Activated naive CD8-positive, alpha-beta T cell treated with anti-CD3 and anti-CD28 coated beads, Interleukin-2, amount 10 ng/mL, durations not matched to agents 7 days and 5 days (primary cell): ENCODE measurements at regions not wholly inside any gene's neighbourhood (a gene's known extent, or its start where the extent isn't known, plus 50 kb on each side); places are given as distances from the start of the nearest gene placed in this dataset.

Source experiments
- ATAC-seq: fragments of 150-1000 bp; cut with Tn5 transposase; one replicate; pipeline ENCODE4 v1.10.0; 2021; ENCODE audit warnings: low read depth, moderate library complexity
- POLR2A ChIA-PET: fragments of 350-600 bp; sonication (Branson Sonifier 250); formaldehyde crosslinking; loops from one replicate; lab custom pipeline; 2021; ENCODE audit warnings: antibody characterized with exemption; lab: Charles Lee
- DNase-seq: peaks from one replicate; pipeline ENCODE4 v3.0.0; 2021
- H3K27ac Mint-ChIP-seq: one replicate; pipeline ENCODE4 v1.8.0; 2022; ENCODE audit warnings: mild to moderate bottlenecking, mixed read lengths
- H3K27me3 Mint-ChIP-seq: one replicate; pipeline ENCODE4 v1.8.0; 2022; ENCODE audit warnings: mild to moderate bottlenecking, moderate library complexity, mixed read lengths
- H3K36me3 Mint-ChIP-seq: one replicate; pipeline ENCODE4 v1.8.0; 2021; ENCODE audit warnings: mild to moderate bottlenecking, mixed read lengths
- H3K4me1 Mint-ChIP-seq: one replicate; pipeline ENCODE4 v1.8.0; 2021; ENCODE audit warnings: mixed read lengths
- H3K4me3 Mint-ChIP-seq: one replicate; pipeline ENCODE4 v1.8.0; 2022; ENCODE audit warnings: mild to moderate bottlenecking, moderate library complexity, mixed read lengths
- H3K9me3 Mint-ChIP-seq: one replicate; pipeline ENCODE4 v1.8.0; 2021; ENCODE audit warnings: mixed read lengths

DNA sequence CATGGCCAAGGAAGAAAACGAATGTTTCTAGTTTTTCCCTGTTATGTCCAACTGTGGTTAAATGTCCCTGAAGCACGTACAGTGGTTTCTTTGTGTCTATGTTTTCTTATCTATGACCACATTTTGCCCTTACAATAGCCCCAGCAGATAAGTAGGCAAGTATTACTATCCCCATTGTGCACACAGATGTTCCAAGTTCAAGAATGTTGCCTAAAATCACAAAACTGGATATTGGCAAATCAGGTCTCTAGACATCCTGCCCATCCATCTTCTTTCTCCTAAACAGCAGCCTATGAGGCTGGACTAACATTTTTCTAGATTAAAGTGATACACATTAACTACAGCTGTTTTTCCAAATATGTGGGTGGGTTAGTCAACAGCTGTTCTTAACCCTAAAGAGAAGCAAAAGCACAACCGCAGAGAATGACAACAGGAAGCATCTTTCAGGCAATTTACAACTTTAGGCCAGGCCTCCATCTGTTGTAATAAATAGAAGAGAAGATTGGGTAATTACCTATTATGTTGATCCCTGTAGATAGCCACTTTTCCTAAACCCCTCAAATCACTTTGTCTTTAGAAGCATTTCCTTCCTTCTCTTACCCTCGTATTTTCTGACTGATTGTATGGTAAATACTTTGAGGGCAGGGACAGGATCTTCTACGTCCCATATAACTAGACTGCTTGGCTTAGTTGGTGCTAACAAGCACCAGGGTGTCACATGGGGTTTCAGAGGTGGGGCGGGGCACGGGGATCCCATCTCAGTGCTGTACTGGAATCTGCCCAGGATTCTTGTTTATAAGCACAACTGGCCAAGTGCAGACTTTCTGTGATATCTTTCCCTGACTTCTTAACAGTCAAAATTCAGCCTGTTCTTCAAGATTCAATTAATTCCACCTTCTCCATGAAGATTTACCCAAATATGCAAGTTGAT is 132.1 kb upstream of the SETBP1 start:
- Mint-ChIP-seq H3K27ac (no peak overlapping the region), H3K4me1 (peaks cover 8% of the 10 kb centered on the region), H3K36me3 (no peaks in the 10 kb centered on the region), H3K27me3 (no peaks in the 10 kb centered on the region), H3K9me3 (peaks cover 2% of the 10 kb centered on the region), H3K4me3 (no peak overlapping the region)
- no peak for ATAC-seq
- POLR2A ChIA-PET: no interaction called here
- DNase-seq: no peak

DNA sequence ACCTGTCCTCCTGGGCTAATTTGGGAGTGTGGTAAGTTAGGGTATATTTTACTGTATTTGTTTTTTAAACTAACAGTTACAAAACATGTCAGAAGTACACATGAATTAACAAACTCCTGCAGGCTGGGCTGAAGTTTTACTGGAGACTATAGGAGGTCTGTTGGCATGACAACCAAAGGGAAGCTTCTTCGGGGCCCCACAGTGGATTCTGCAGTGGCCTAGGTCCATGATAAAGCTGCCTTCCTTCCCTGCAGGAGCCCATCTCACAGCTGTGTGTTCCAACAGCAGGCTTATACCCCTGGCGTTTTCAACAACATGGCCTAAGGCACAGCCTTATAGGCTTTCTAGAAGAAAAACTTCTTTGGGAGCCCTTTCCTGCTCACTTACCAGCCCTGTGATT is 128.0 kb upstream of the SETBP1 start:
- DNase-seq: no peak
- Mint-ChIP-seq H3K9me3 (no peaks in the 10 kb centered on the region), H3K4me3 (no peak overlapping the region), H3K27me3 (peaks cover 2% of the 10 kb centered on the region), H3K36me3 (no peaks in the 10 kb centered on the region), H3K4me1 (peaks cover 8% of the 10 kb centered on the region), H3K27ac (no peak overlapping the region)
- no peak for ATAC-seq
- POLR2A ChIA-PET: no interaction called here

DNA sequence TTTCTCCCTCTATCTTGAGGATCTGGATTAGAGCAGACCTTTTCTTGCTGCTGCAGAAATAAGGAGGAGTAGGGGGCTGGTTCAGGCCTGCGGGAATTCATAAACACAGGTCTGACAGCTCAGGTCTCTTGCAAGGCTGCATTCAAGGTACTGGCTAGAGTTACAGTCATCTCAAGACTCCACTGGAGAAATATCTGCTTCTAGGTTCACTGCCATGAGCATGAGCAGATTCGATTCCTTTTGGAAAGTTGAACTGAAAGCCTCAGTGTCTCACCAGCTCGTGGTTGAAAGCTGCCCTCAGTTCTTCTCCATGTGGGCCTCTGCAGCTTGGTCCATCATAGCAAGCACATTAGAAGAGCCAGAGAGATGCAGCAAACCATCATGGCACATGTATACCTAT is 124.4 kb upstream of the SETBP1 start:
- POLR2A ChIA-PET: no interaction called here
- no peak for ATAC-seq
- no peak overlapping the region for H3K4me3 Mint-ChIP-seq
- no peak for DNase-seq
- H3K36me3 Mint-ChIP-seq: no peaks in the 10 kb centered on the region
- H3K4me1 Mint-ChIP-seq: no peaks in the 10 kb centered on the region
- H3K27me3 Mint-ChIP-seq: peaks cover 10% of the 10 kb centered on the region
- H3K9me3 Mint-ChIP-seq: no peaks in the 10 kb centered on the region
- no peak overlapping the region for H3K27ac Mint-ChIP-seq

DNA sequence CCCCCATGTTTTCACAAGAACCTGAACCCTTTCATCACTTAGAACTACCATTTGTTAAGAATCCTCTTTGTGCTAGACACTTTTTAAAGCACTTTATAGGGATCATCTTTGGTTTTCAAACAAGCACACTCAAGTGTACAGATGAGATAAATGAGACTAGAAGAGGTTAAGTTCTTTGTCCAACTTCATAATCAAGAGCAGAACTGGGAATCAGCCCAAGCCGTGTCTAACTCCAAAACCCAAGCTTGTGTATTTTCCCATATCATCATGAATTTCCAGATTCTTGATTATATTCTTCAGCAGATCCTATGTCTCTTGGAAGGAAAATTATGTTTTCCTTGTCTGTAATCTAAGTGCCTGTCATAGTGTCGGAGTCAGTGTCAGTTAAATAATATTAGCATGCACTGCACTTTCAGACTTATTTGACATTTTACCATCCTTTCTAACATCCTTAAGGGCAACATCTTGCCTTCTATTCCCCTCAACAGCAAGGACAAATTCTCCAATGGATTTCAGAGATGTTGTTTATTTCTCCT is 123.0 kb upstream of the SETBP1 start:
- H3K4me1 Mint-ChIP-seq: no peaks in the 10 kb centered on the region
- ATAC-seq (no peak), DNase-seq (no peak)
- peaks cover 10% of the 10 kb centered on the region for H3K27me3 Mint-ChIP-seq
- H3K27ac Mint-ChIP-seq: no peak overlapping the region
- POLR2A ChIA-PET: no interaction called here
- H3K4me3 Mint-ChIP-seq: no peak overlapping the region
- no peaks in the 10 kb centered on the region for H3K9me3 Mint-ChIP-seq
- no peaks in the 10 kb centered on the region for H3K36me3 Mint-ChIP-seq

DNA sequence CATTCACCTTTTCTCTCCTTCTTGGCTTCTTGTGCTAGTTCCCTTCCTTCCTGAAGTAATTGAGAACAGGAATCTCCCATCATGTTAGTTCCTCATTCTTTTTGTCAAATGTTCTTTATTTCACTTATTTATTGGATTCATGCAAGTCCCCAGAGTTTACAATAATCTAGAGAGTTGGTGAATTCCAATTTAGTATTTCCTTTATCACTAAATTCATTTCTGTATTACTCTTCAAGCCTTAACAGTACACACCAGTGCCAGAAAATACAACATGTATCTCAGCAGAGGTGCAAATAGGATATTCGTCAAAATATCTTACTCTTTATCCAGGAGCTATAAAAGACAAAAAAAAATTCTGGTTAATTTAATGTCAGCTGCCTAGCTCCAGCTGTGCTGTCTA is 121.9 kb upstream of the SETBP1 start:
- no peak for ATAC-seq
- H3K27me3 Mint-ChIP-seq: peaks cover 15% of the 10 kb centered on the region
- POLR2A ChIA-PET: no interaction called here
- H3K4me1 Mint-ChIP-seq: no peaks in the 10 kb centered on the region
- no peaks in the 10 kb centered on the region for H3K36me3 Mint-ChIP-seq
- H3K9me3 Mint-ChIP-seq: no peaks in the 10 kb centered on the region
- no peak overlapping the region for H3K27ac Mint-ChIP-seq
- DNase-seq: no peak
- no peak overlapping the region for H3K4me3 Mint-ChIP-seq

DNA sequence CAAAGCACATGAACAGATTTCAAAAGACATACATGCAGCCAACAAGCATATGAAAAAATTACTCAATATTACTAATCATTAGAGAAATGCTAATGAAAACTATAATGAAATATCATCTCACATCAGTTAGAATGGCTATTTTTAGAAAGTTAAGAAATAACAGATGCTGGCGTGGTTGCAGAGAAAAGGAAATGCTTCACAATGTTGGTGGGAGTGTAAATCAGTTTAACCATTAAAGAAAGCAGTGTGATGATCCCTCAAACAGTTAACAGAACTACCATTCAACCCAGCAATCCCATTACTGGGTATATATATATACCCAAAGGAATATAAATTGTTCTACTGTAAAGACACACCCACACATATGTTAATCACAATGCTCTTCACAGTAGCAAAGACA is 117.7 kb upstream of the SETBP1 start:
- Mint-ChIP-seq H3K9me3 (peaks cover 2% of the 10 kb centered on the region), H3K27me3 (peaks cover 13% of the 10 kb centered on the region), H3K27ac (no peak overlapping the region), H3K4me1 (no peaks in the 10 kb centered on the region), H3K36me3 (no peaks in the 10 kb centered on the region), H3K4me3 (no peak overlapping the region)
- ATAC-seq (no peak), DNase-seq (no peak)
- POLR2A ChIA-PET: no interaction called here

DNA sequence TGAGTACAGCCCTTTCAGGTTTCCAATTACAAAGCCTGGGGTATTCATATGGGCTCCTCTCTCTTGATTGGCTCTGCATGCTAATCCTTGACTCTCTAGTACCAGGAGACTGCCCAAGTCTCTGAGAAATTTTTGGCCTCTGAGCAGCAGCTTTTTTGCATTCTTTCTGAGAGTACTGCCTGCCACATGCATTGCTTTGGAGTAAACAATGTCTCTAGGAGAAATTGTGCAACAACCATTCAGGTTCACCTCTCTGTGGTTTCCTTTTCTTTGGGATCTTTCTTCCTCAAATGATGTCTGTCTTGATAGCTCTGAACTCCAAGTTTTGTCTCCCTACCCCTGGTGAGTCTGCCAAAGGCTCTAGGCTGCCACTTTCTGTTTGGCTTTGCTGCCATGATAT is 115.8 kb upstream of the SETBP1 start:
- Mint-ChIP-seq H3K27me3 (peaks cover 6% of the 10 kb centered on the region), H3K4me3 (no peak overlapping the region), H3K4me1 (no peaks in the 10 kb centered on the region), H3K9me3 (peaks cover 2% of the 10 kb centered on the region), H3K27ac (no peak overlapping the region), H3K36me3 (no peaks in the 10 kb centered on the region)
- ATAC-seq (no peak), DNase-seq (no peak)
- POLR2A ChIA-PET: no interaction called here

DNA sequence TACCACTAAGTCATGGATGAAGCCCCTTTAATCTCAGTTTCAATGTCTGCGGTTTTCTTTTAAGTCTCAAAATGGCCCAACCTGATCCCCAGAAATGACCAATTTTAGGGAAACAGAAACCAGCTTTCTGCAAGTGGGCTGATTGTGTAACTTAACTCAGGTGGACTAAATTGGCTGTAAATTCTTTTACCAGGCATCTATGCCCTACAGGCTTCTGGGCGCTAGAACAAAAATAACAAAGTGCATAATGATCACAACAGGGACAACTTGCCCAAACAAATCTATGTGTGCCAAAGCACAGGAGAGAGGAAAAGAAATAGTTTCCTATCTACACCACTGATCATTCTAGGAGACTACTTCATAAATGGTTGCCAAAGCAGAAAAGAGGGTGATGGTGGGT is 112.3 kb upstream of the SETBP1 start:
- no peaks in the 10 kb centered on the region for H3K4me1 Mint-ChIP-seq
- no peak for ATAC-seq
- POLR2A ChIA-PET: no interaction called here
- no peak overlapping the region for H3K4me3 Mint-ChIP-seq
- no peak overlapping the region for H3K27ac Mint-ChIP-seq
- DNase-seq: no peak
- H3K9me3 Mint-ChIP-seq: peaks cover 2% of the 10 kb centered on the region
- H3K27me3 Mint-ChIP-seq: peaks cover 5% of the 10 kb centered on the region
- no peaks in the 10 kb centered on the region for H3K36me3 Mint-ChIP-seq

DNA sequence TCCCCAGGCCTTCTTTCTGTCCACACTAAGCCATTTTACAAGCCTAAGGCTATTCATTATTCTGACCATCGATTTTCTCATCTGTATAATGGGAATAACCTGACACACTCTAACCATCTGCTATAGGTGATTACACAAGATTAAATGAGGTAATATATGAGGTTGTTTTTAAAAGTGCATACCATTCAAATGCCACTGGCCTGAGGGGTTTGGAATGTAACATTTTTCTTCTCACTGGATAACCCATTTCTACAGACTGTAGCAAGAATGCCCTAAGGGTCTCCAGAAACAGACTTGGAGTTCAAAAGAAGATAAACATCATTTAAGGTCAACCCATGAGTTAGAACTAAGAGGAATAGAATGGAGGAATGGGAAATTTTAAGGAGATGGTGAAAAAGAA is 111.7 kb upstream of the SETBP1 start:
- ATAC-seq: no peak
- DNase-seq: no peak
- no peak overlapping the region for H3K4me3 Mint-ChIP-seq
- H3K4me1 Mint-ChIP-seq: no peaks in the 10 kb centered on the region
- no peaks in the 10 kb centered on the region for H3K36me3 Mint-ChIP-seq
- peaks cover 2% of the 10 kb centered on the region for H3K9me3 Mint-ChIP-seq
- H3K27me3 Mint-ChIP-seq: peaks cover 3% of the 10 kb centered on the region
- no peak overlapping the region for H3K27ac Mint-ChIP-seq
- POLR2A ChIA-PET: no interaction called here

DNA sequence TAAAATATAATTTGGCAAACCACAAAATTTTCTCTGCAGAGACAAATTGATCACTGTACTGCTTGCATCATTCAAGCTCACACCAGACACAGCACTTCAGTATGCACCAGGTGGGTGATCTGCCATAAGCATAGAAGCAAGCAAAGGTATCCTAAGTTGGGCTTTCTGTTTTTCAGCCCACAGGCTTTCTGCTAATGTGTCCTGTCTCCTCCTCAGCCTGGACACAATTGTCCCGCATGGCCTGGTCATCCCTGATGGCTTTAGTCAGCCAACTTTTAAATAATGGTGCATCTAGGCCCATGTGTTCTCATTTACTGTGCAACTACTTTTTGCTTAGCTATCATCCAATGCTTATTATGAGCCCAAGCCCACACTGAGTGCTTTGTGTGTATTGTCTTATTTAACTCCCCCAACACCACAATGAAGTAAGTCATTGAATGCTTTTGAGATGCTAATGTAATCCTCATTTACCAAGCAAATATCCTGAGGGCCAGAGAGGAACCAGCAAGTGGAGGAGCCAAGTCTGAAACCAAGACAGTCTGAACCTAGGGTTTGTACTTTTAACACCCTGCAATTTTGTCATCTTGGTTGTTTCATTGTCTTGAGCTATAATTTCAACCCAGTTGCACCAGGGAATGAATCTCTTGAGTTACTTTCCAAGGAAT is 111.2 kb upstream of the SETBP1 start:
- Mint-ChIP-seq H3K4me1 (no peaks in the 10 kb centered on the region), H3K9me3 (peaks cover 2% of the 10 kb centered on the region), H3K27ac (no peak overlapping the region), H3K36me3 (no peaks in the 10 kb centered on the region), H3K4me3 (no peak overlapping the region), H3K27me3 (peaks cover 3% of the 10 kb centered on the region)
- no peak for ATAC-seq
- no peak for DNase-seq
- POLR2A ChIA-PET: no interaction called here

DNA sequence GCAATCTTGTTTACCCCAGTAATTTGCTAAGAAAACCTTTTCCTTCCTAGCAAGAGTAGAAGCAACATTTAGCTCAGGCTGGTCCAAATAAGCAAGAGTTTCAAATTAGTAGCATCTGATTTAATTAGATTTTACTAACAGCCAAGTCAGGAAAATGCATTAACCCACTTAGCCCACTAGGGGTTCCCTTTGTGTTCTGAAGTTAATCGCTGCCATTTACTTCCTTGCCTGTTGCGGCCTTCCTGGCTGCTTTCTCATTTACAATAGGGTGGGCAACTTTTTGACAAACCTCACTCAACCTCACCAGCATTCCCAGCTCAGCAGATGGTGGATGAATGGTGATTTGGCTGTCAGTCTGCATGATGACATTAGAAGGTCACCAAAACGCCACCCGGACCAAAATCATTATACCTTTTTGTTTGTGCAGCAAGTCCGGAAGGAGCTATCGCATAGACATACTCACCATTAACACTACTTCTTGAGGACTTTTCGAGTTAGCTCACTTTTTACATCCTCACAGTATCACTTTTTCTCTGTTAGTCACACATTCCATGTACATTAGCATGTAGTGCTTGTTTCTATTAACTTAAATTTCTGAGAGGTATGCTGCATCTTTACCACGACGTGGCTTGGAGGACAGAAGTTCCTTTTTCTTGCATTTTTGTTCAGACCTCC is 101.5 kb upstream of the SETBP1 start:
- Mint-ChIP-seq H3K27me3 (peaks cover 8% of the 10 kb centered on the region), H3K4me1 (no peaks in the 10 kb centered on the region), H3K27ac (no peak overlapping the region), H3K9me3 (no peaks in the 10 kb centered on the region), H3K36me3 (no peaks in the 10 kb centered on the region), H3K4me3 (no peak overlapping the region)
- DNase-seq (no peak), ATAC-seq (no peak)
- POLR2A ChIA-PET: no interaction called here

DNA sequence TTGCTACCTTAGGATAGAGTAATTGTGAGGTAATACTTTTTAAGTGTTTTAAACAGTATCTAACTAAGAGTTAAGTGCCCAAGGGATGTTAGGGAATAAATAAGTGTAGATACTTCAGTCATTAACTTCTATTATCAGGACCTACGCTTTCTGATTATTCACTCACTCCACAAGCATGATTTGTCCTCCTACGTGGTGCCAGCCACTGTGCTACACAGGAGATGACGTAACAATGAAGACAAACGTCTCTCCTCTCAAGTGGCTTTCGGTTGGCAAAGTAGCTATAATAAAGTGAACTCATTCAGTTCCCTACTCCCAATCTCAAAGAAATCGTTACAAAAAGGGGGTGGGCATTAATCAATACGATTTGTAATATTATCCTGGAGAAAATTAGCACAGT is 100.9 kb upstream of the SETBP1 start:
- Mint-ChIP-seq H3K27ac (no peak overlapping the region), H3K36me3 (no peaks in the 10 kb centered on the region), H3K27me3 (peaks cover 8% of the 10 kb centered on the region), H3K4me3 (no peak overlapping the region), H3K4me1 (no peaks in the 10 kb centered on the region), H3K9me3 (no peaks in the 10 kb centered on the region)
- POLR2A ChIA-PET: no interaction called here
- DNase-seq (no peak), ATAC-seq (no peak)

DNA sequence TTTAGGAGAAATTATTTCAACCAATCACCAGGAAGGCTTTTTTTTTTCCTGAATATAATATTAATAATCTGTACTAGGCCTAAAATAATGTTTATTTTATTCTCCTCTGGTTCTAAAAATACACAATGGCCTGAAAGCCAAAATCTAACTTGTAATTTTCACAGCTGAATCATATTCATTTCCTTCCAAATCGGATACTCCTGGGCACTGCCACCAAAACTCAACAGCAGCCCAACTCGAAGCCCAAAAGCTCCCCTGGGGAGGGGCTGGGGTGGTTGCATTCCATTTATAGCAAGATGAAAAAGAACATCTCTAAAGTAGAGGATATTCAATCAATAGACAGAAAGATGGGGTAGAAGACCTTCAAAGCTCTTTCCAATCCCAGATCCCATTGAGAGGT is 100.5 kb upstream of the SETBP1 start:
- Mint-ChIP-seq H3K4me3 (no peak overlapping the region), H3K27ac (no peak overlapping the region), H3K9me3 (no peaks in the 10 kb centered on the region), H3K36me3 (no peaks in the 10 kb centered on the region), H3K4me1 (no peaks in the 10 kb centered on the region), H3K27me3 (peaks cover 8% of the 10 kb centered on the region)
- no peak for ATAC-seq
- POLR2A ChIA-PET: no interaction called here
- no peak for DNase-seq
